Forelimb muscle (tissue), 1 donor: ENCODE measurements at regions not wholly inside any gene's neighbourhood (a gene's known extent, or its start where the extent isn't known, plus 50 kb on each side); places are given as distances from the start of the nearest gene placed in this dataset.
"Not testable (repeated sequence)": the region's sequence is repeated elsewhere in the genome, so short reads cannot be mapped to it uniquely, and the experiment has no call there.

ENCODE experiments used
- DNase-seq: peaks from one replicate; pipeline ENCODE4 v3.0.0-alpha.2; 2013; ENCODE audit warnings: low read depth

GRCh38 chr1:30097851-30098250 lies 625.5 kb downstream of the MATN1 start:
- DNase-seq = not testable (repeated sequence)

DNA sequence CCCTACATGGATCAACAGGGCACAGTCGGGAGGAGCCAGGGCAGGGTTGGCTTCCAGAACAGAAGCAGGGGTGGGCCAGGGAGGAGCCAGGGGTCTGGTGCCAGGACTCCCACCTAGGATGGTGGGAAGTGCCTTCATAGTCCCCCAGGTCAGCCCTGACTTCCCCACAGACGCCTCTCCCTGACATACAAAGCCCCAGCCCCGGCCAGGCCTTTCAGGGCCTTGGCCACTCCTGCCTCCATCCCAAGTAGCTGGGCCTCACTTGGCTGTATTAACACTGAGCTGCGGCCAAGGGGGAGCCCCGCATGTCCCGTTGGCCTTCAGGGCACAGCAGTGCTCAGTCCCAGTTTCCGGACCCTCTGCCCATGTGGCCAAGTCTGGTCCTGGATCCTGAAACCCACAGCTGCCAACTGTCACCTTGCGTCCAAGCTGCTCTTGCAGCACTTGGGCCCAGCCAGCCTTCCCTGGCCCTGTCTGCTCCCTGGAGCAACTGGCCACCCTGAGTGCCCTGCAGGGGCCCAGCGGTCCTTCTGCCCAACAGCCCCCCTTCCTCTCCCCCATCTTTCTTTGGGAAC lies 627.8 kb downstream of the MATN1 start:
- no peak for DNase-seq

GRCh38 chr1:30095051-30095450 lies 628.3 kb downstream of the MATN1 start:
- DNase-seq = no peak

DNA sequence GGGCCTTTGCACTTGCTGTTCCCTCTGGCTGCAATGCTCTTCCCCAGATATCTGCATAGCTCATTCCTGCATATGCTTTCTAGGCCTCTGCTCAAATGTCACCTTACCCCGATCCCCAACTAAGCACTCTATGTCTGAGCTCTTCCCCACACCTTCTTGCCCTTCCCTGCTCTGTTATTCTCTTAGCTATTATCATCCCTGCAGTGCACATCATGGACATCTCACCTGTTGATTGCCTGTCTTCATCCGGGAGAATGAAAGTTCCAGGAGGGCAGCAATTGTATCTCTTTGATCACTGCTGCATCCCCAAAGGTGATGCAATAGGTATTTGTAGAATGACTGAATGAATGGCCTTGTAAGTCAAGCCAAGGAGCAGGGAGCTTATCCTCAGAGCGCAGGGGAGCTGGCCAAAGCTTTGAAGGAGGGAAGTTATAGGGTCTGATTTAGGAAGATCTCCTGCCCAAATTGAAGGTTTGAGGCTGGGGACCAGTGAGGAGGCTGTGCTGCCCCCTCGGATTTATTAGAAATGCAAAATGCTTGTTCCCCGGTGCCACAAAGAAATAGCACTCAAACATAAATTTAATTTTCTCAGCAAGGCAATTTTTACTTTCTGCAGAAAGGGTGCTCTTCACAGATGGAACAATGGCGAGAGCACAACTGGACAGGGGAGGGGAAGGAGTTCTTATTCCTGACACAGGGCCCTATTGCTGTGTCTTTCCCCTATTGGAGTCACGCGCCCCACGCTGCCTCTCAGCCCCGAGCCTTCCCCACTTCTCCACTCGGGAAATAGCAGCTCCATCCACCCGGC lies 631.1 kb downstream of the MATN1 start:
- no peak for DNase-seq

DNA sequence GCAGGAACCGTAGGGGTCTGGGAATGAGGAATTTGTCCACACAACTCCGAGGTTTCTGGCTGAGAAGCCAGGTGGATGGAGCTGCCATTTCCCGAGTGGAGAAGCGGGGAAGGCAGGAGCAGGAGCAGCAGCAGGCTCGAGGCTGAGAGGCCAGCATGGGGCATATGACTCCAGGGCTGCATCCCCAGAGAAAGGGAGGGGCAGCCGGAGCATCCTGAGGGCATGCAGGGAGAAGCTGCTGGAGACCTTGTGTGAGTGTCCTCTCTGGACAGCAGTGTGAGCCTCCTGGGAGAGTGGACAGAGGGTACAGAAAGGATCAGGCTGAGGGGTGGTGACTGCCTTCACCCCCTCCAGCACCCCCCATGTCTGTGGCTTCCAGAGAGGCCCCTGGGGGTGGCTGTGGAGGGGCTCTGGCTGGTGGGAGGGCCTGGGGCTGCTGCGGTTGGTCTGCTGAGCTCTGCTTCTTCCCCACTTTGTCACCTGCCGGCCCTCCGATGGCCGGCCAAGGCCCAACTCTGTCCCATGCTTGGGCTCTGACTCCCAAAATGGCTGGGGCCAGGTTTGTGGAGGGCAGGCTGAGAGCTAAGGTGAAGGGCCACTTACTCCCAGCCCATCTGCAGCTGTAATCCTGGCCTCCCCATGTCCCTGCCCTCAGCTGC lies 633.1 kb downstream of the MATN1 start:
- DNase-seq = no peak

GRCh38 chr1:30089024-30089430 lies 634.4 kb downstream of the MATN1 start:
- DNase-seq = no peak

- DNase-seq = no peak
These were observed 634.8 kb downstream of the MATN1 start for GRCh38 chr1:30088594-30088993.

DNA sequence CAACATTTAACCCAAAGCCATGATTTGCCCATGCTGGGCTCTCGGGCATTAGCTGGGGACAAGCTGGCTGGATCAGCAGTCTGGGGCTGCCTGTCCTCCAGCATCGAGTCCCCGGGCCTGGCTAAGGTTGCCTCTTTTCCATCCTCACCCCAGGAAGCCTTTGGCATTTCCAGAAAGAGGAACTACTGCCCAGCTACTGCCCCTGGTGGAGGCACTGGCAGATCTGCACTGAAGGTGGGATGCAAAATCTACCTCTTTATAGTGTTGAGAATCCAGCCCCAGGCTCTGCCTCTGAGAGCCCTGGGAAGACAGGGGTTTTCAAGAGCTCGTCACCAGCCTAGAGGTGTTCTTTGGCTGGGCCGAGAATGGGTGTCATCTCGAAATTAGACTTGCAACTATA lies 635.9 kb downstream of the MATN1 start:
- DNase-seq = no peak

DNA sequence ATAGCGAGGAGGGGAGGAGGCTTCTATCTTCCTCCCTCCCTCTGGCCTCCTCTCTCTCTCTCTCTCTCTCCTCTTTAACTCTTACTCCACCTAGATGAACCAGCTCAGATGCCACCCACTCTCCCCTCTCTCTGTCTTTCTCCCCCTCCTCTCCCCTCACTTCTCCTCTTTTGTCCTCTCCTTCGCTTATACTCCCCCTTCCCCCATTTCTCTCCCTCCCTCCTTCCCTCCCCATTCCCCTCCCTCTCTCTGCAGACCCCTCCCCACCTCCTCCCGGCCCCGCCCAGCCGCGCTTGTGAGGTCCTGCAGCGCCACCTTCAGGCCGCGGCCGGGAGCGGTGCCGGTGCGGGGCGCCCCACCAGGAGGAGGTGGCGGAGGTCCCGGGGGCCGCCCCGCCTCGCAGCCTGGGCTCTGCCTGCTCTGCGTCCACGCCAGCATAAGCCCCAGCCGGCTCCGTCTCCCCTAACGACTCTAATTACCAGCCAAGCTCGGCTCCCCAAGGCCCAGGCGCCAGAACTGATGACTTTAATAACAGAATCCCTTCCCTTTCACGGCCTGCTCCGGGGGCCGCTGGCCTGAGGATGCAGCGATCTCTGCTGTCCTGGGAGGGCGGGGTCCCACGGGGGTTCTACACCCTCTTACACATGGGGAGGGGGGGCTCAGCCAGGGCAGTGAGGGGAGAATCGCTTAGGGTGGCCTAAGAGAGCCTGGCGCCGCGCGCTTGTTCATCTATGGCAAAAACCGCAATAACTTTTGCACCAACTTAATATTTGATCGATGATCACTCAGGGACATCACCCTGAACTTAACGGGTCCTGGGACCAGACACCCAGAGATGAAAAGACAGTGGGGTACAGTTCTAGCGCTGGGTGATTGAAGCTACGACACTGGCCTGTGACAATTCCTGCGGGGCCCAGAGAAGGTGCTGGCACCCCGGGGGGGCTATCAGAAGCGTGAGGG lies 637.3 kb downstream of the MATN1 start:
- DNase-seq = no peak

DNA sequence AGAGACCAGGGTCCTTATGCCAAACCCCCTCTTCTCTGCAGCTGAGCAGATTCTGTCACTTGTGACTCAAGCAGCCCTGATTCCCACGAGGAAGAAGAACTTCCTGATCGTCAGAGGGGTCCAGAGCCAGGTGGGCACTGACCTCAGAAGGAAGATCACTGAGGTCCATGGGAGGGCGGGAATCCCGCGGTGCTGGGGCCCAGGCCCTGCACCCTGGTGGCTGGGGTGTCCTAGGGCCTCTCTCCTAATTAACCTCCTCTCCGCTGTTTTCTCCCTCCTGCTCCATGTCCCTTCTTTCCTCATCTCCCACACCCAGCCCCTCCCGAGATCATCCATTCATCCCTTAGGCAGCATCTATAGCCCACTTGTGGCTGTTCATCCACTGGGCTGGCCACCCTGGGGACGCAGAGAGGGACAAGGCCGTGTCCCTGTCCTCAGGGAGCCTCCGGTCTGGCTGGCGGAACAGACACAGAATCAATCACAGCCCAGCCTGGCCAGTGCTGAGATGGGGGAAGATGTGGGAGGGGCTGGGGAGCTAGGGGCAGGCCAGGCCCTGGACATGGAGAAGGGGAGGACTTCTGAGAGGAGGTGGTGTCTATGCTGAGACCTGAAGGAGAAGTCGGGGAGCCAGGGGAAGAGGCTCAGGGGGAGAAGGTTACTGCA lies 638.3 kb downstream of the MATN1 start:
- no peak for DNase-seq

- no peak for DNase-seq
These were observed 639.5 kb downstream of the MATN1 start for GRCh38 chr1:30083800-30084464.

- DNase-seq = no peak
These were observed 641.8 kb downstream of the MATN1 start for GRCh38 chr1:30081379-30082102.

- DNase-seq = not testable (repeated sequence)
These were observed 647.5 kb downstream of the MATN1 start for GRCh38 chr1:30075916-30076315.

GRCh38 chr1:30068787-30069472 lies 654.5 kb downstream of the MATN1 start:
- no peak for DNase-seq

- no peak for DNase-seq
These were observed 658.8 kb downstream of the MATN1 start for GRCh38 chr1:30064547-30064946.

GRCh38 chr1:30063621-30064280 lies 659.6 kb downstream of the MATN1 start:
- no peak for DNase-seq

GRCh38 chr1:30061292-30062220 lies 661.8 kb downstream of the MATN1 start:
- DNase-seq = no peak

DNA sequence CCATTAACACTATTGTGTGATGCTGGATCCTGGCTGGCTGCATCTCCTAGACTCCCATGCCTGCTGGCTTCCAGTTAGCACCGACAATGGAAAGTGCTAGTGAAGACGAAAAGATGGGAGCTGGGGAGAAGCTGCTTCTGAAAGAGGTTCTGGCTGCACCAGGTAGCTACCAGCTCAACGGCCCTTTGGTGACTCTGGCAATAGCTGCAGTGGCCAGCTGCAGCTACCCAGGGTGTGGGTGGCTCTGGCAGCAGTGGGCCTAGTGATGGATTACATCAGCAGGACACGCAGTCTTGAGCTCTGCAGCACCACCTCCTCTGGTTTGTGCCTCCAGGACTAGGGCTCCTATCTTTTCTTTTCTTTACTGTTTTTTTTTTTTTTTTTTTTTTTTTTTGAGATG lies 662.6 kb downstream of the MATN1 start:
- DNase-seq = no peak
